ENCODE measurements at regions not wholly inside any gene's neighbourhood (a gene's known extent, or its start where the extent isn't known, plus 50 kb on each side); places are given as distances from the start of the nearest gene placed in this dataset.

- H3K4me1 ChIP-seq, result peaks cover 0 to 22% (median 12%) of the 10 kb centered on the region in 4 donors
- H3K27me3 ChIP-seq, result no peaks in the 10 kb centered on the region
- H3K9me3 ChIP-seq, result no peaks in the 10 kb centered on the region
- H3K4me3 ChIP-seq, result no peak overlapping the region
- TF ChIP-seq POLR2A (IDR thresholded peaks at IDR 0.05), result no peak
- no peak for TF ChIP-seq CTCF (IDR thresholded peaks at IDR 0.05)
- no peaks in the 10 kb centered on the region for H3K36me3 ChIP-seq
- no peak for DNase-seq
- peak overlapping the region; percentile 27 to 70 (median 50) for H3K27ac ChIP-seq
Observed at GRCh38 chr7:130944997-130945396, 211.0 kb upstream of the KLF14 start.

GRCh38 chr7:130945411-130945811 lies 211.4 kb upstream of the KLF14 start:
- TF ChIP-seq POLR2A (IDR thresholded peaks at IDR 0.05) (no peak), CTCF (IDR thresholded peaks at IDR 0.05) (no peak)
- H3K27me3 ChIP-seq, result no peaks in the 10 kb centered on the region
- no peaks in the 10 kb centered on the region for H3K36me3 ChIP-seq
- DNase-seq, result no peak
- H3K27ac ChIP-seq, result peak overlapping the region; percentile 27 to 70 (median 50)
- no peaks in the 10 kb centered on the region for H3K9me3 ChIP-seq
- H3K4me1 ChIP-seq, result peaks cover 0 to 20% (median 12%) of the 10 kb centered on the region in 4 donors
- H3K4me3 ChIP-seq, result no peak overlapping the region

GRCh38 chr7:130946114-130946513 lies 212.1 kb upstream of the KLF14 start:
- Histone ChIP-seq H3K36me3 (no peaks in the 10 kb centered on the region), H3K9me3 (no peaks in the 10 kb centered on the region), H3K4me3 (no peak overlapping the region), H3K4me1 (peaks cover 0 to 20% (median 12%) of the 10 kb centered on the region in 4 donors), H3K27me3 (no peaks in the 10 kb centered on the region), H3K27ac (peak overlapping the region in 2 of 4 donors; percentile 66 to 70)
- DNase-seq, result no peak
- TF ChIP-seq CTCF (IDR thresholded peaks at IDR 0.05) (no peak), POLR2A (IDR thresholded peaks at IDR 0.05) (no peak)

GRCh38 chr7:130947792-130948580 lies 214.0 kb upstream of the KLF14 start:
- Histone ChIP-seq H3K4me1 (peaks cover 0 to 17% (median 8%) of the 10 kb centered on the region in 4 donors), H3K4me3 (no peak overlapping the region), H3K27me3 (no peaks in the 10 kb centered on the region), H3K27ac (peak overlapping the region in 3 of 4 donors; percentile 2 to 51 (median 20)), H3K36me3 (no peaks in the 10 kb centered on the region), H3K9me3 (no peaks in the 10 kb centered on the region)
- no peak for DNase-seq
- TF ChIP-seq POLR2A (IDR thresholded peaks at IDR 0.05) (no peak), CTCF (IDR thresholded peaks at IDR 0.05) (no peak)

- DNase-seq, result no peak
- TF ChIP-seq POLR2A (IDR thresholded peaks at IDR 0.05) (no peak), CTCF (IDR thresholded peaks at IDR 0.05) (no peak)
- H3K9me3 ChIP-seq, result no peaks in the 10 kb centered on the region
- H3K27ac ChIP-seq, result peak overlapping the region in 2 of 4 donors; percentile 9 to 62
- H3K27me3 ChIP-seq, result no peaks in the 10 kb centered on the region
- H3K4me3 ChIP-seq, result no peak overlapping the region
- H3K4me1 ChIP-seq, result peaks cover 0 to 17% (median 7%) of the 10 kb centered on the region in 4 donors
- H3K36me3 ChIP-seq, result no peaks in the 10 kb centered on the region
Observed at GRCh38 chr7:130948822-130949221, 214.8 kb upstream of the KLF14 start.

Measured in Peyer's patch (tissue), 4 donors.